Activated CD8-positive, alpha-beta T cell treated with anti-CD3 and anti-CD28 coated beads, Interleukin-2, amount 10 ng/mL, durations not matched to agents 7 days and 5 days (primary cell): ENCODE measurements at regions not wholly inside any gene's neighbourhood (a gene's known extent, or its start where the extent isn't known, plus 50 kb on each side); places are given as distances from the start of the nearest gene placed in this dataset.
A peak's percentile ranks its signal among the peaks of the same experiment; 100 is the strongest.

Experiments used
- ATAC-seq: fragments of 150-1000 bp; cut with Tn5 transposase; one replicate; pipeline ENCODE4 v1.10.0; 2021; ENCODE audit warnings: moderate library complexity
- CTCF ChIA-PET: fragments of 350-600 bp; sonication (Branson Sonifier 250); formaldehyde crosslinking; loops from one replicate; lab custom pipeline; 2021; ENCODE audit warnings: antibody characterized with exemption; lab: Charles Lee
- POLR2A ChIA-PET: fragments of 350-600 bp; sonication (Branson Sonifier 250); formaldehyde crosslinking; loops from one replicate; lab custom pipeline; 2021; ENCODE audit warnings: antibody characterized with exemption; lab: Charles Lee
- DNase-seq: peaks from one replicate; pipeline ENCODE4 v3.0.0-alpha.2; 2020
- H3K27ac Mint-ChIP-seq: one replicate; pipeline ENCODE4 v1.8.0; 2021; ENCODE audit warnings: mild to moderate bottlenecking, mixed read lengths
- H3K27me3 Mint-ChIP-seq: one replicate; pipeline ENCODE4 v1.8.0; 2021; ENCODE audit warnings: low read depth, mixed read lengths
- H3K36me3 Mint-ChIP-seq: one replicate; pipeline ENCODE4 v1.8.0; 2021; ENCODE audit warnings: low read depth, mixed read lengths
- H3K4me1 Mint-ChIP-seq: one replicate; pipeline ENCODE4 v1.8.0; 2021; ENCODE audit warnings: low read depth, mixed read lengths
- H3K4me3 Mint-ChIP-seq: one replicate; pipeline ENCODE4 v1.8.0; 2021; ENCODE audit warnings: mild to moderate bottlenecking, mixed read lengths
- H3K9me3 Mint-ChIP-seq: one replicate; pipeline ENCODE4 v1.8.0; 2022; ENCODE audit warnings: mixed read lengths; ENCODE audit not compliant: insufficient read depth

DNA sequence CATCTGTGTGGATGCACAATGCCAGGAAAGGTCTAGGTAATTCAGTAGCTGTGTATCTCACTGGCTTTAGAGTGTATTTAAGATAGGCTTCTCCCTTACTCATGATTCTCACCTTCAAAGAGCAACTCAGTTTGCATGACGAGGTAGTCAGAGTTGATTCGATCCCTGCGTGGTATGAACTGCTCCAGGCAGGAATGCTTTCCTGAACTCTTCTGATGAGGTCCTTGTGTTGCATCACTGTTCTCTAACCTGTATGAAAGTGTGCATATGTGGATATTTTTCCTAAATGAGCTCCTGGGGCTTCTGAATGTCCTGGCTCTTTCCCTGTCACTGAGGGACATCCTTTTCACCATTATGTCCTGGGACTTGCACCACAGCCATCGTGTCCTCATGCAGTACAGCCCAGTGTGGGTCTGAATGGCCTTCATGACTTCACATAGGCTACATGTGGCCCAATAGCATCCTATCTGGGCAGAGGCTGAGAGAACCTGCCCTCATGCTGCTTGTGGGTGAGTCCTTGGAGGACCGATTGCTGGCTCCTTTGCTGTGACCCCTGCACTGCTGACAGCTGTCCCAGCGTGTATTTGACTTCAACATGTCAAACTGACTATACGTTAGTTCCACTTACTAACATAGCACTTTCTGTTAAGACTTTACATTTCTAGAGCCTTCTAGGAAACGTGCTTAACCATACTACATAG, 65.3 kb upstream of the WDR1 start:
- no peak overlapping the region for H3K4me3 Mint-ChIP-seq
- DNase-seq = no peak
- ATAC-seq = no peak
- POLR2A ChIA-PET = interaction anchor here (1.0 to 2.1 kb wide), 3 partner anchors 23 to 275 kb away, joined by 3 to 9 read pairs (median 8); partner anchors contain the start of gene ZNF518B
- peak overlapping the region; percentile 93 for H3K27ac Mint-ChIP-seq
- peaks cover 5% of the 10 kb centered on the region for H3K9me3 Mint-ChIP-seq
- CTCF ChIA-PET = interaction anchor here (0.8 to 4.8 kb wide), 7 partner anchors 8 to 367 kb away, joined by 4 to 43 read pairs (median 8); no protein-coding TSS in a partner anchor
- no peaks in the 10 kb centered on the region for H3K27me3 Mint-ChIP-seq
- H3K36me3 Mint-ChIP-seq = peaks cover 33% of the 10 kb centered on the region
- H3K4me1 Mint-ChIP-seq = peaks cover 57% of the 10 kb centered on the region

DNA sequence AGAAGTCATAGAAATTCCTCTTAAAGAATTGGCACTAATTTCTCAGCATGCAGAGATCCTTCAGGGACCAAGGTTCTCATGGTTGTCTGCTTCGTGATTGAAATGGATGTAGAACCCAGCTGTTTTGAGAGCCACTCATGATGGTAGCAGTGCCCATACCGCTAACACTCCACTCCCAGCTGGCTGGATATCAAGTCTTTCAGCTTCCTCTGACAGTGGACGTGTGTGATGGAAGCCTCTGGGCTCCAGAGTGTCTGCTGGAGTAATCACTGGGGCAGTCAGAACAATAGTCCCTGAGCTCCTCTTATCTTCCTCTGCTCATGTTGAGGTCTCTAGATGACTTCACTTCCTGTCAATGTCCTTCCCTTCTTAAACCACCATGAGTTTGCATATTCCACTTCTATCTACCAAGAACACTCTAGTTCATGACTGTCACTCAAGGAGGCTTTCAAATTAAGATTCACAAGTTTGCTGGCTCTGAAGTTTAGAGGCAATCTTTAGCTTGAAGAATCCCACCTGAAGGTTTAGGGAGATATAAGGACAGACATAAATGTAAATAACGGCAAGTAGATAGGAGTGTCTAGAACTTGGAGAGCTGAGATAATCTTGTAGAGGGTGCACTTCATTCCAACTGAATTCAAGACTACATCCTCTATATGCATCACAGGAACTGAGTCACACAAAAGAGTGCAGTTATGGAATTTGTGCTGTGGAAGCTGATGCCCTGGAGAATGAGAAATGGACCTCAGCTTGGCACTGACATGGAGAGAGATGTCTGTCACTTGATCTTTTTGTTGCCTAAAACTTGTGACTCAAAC, 64.5 kb upstream of the WDR1 start:
- H3K4me1 Mint-ChIP-seq = peaks cover 51% of the 10 kb centered on the region
- POLR2A ChIA-PET = interaction anchor here (0.6 to 2.1 kb wide), 5 partner anchors 22 to 276 kb away, joined by 3 to 9 read pairs (median 3); partner anchors contain the start of gene ZNF518B
- peak overlapping the region; percentile 93 for H3K27ac Mint-ChIP-seq
- peaks cover 5% of the 10 kb centered on the region for H3K9me3 Mint-ChIP-seq
- H3K4me3 Mint-ChIP-seq = peak overlapping the region; percentile 6
- H3K27me3 Mint-ChIP-seq = no peaks in the 10 kb centered on the region
- ATAC-seq = peak; percentile 83
- peak; percentile 66 for DNase-seq
- H3K36me3 Mint-ChIP-seq = peaks cover 33% of the 10 kb centered on the region
- CTCF ChIA-PET = interaction anchor here (0.8 to 4.8 kb wide), 8 partner anchors 9 to 368 kb away, joined by 4 to 43 read pairs (median 7); no protein-coding TSS in a partner anchor

DNA sequence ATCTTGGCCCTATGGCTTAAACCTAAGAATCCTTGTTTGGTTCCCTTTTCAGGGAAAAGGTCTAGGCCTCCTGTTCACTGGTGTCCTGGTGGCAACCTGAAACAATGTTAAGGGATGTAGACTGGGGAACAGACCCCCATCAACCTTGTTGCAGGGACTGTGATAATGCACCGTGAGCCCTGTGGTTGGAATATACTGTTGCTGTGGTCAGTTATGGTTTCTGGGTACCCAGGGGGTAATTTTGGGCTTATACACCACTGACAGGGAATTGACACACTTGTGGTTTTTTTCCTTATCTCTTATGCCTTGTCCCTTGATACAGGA, 64.0 kb upstream of the WDR1 start:
- H3K36me3 Mint-ChIP-seq = peaks cover 33% of the 10 kb centered on the region
- peak overlapping the region; percentile 93 for H3K27ac Mint-ChIP-seq
- ChIA-PET CTCF (interaction anchor here (0.9 to 4.8 kb wide), 7 partner anchors 10 to 369 kb away, joined by 4 to 43 read pairs (median 8); no protein-coding TSS in a partner anchor), POLR2A (interaction anchor here (0.6 to 2.1 kb wide), 4 partner anchors 63 to 277 kb away, joined by 3 to 9 read pairs (median 6); partner anchors contain the start of gene ZNF518B)
- no peaks in the 10 kb centered on the region for H3K27me3 Mint-ChIP-seq
- ATAC-seq (peak; percentile 11), DNase-seq (no peak)
- H3K9me3 Mint-ChIP-seq = peaks cover 5% of the 10 kb centered on the region
- H3K4me3 Mint-ChIP-seq = no peak overlapping the region
- H3K4me1 Mint-ChIP-seq = peaks cover 51% of the 10 kb centered on the region

DNA sequence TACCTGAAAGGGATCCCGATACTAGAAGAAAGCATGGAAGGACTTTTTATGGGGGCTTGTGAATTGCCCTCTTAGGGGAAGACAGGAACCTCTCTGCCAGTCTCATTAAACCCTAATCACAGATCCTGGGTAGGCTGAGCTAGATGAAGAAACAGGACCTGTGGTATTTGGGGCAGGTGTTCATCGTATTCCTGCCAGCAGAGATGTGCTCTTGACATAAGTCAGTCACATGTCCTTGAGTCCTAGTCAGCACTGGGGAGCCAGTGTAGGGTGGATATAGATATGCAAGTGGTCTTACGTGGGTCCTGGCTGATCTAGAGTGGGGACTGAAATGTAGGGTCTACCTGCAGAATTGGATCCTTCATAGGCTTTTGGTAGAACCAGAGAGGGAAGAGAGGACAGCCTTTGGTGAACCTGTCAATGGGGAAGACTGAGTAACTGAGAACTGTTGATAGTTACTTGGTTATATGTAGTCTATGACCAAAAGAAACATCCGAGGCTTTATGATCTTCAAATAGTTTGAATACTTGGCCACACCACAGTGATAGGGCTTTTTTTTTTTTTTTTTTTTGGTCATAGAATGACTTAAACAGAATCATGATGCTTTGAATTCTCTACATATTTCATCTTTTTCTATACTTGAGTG, 63.5 kb upstream of the WDR1 start:
- peak overlapping the region; percentile 18 for H3K27ac Mint-ChIP-seq
- ATAC-seq (no peak), DNase-seq (no peak)
- H3K36me3 Mint-ChIP-seq = peaks cover 33% of the 10 kb centered on the region
- peaks cover 5% of the 10 kb centered on the region for H3K9me3 Mint-ChIP-seq
- peaks cover 51% of the 10 kb centered on the region for H3K4me1 Mint-ChIP-seq
- ChIA-PET CTCF (interaction anchor here (1.2 to 3.1 kb wide), 4 partner anchors 9 to 369 kb away, joined by 4 to 30 read pairs (median 5); no protein-coding TSS in a partner anchor), POLR2A (interaction anchor here (1.7 kb wide), 1 partner anchor 63 kb away, joined by 9 read pairs; no protein-coding TSS in a partner anchor)
- no peaks in the 10 kb centered on the region for H3K27me3 Mint-ChIP-seq
- no peak overlapping the region for H3K4me3 Mint-ChIP-seq

DNA sequence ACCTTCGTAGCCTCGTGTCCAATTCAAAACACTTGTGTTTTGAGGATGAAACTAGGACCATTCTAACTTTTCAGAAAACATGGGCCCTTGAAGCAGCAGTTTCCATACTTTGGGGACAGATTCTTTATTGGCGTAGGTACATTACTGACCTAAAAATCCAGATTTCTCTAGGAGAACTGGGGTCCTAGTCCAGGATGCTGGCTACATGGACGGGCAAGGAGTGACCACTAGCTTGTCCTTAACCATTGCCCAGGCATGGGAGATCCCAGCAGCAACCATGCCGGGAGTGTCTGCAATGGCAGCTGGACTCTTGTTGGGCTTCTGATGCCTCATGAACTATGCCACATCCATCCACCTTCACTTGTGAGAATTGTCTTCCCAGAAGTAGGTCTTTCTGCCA, 62.2 kb upstream of the WDR1 start:
- H3K36me3 Mint-ChIP-seq = peaks cover 33% of the 10 kb centered on the region
- H3K4me1 Mint-ChIP-seq = peaks cover 38% of the 10 kb centered on the region
- ATAC-seq (no peak), DNase-seq (no peak)
- peaks cover 5% of the 10 kb centered on the region for H3K9me3 Mint-ChIP-seq
- H3K4me3 Mint-ChIP-seq = no peak overlapping the region
- CTCF ChIA-PET = interaction anchor here (1.2 kb wide), 1 partner anchor 14 kb away, joined by 4 read pairs; no protein-coding TSS in a partner anchor
- POLR2A ChIA-PET = no interaction called here
- no peaks in the 10 kb centered on the region for H3K27me3 Mint-ChIP-seq
- no peak overlapping the region for H3K27ac Mint-ChIP-seq

DNA sequence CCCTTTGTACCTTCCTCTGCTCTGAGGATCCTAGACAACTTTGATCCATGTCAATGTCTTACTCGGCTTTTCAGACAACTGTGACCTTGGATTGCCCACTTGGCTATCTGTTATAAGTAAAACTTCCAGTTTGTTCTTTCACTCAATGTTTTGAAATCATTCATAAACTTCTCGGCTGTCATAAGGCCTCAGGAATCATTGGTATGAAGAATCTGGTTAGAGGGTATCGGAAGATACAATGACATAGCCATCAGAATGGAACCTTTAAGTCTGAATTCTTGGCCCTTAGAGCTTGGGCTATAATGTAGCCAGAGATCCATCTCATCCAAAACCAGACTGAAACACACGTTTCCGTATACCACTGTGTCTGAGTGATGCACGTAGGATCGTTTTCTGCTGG, 59.0 kb upstream of the WDR1 start:
- no peaks in the 10 kb centered on the region for H3K9me3 Mint-ChIP-seq
- DNase-seq = no peak
- H3K27me3 Mint-ChIP-seq = peaks cover 8% of the 10 kb centered on the region
- H3K4me3 Mint-ChIP-seq = no peak overlapping the region
- POLR2A ChIA-PET = no interaction called here
- CTCF ChIA-PET = interaction anchor here (3.2 to 4.1 kb wide), 2 partner anchors 10 to 17 kb away, joined by 17 to 18 read pairs; no protein-coding TSS in a partner anchor
- ATAC-seq = no peak
- peaks cover 6% of the 10 kb centered on the region for H3K4me1 Mint-ChIP-seq
- no peak overlapping the region for H3K27ac Mint-ChIP-seq
- H3K36me3 Mint-ChIP-seq = peaks cover 9% of the 10 kb centered on the region

DNA sequence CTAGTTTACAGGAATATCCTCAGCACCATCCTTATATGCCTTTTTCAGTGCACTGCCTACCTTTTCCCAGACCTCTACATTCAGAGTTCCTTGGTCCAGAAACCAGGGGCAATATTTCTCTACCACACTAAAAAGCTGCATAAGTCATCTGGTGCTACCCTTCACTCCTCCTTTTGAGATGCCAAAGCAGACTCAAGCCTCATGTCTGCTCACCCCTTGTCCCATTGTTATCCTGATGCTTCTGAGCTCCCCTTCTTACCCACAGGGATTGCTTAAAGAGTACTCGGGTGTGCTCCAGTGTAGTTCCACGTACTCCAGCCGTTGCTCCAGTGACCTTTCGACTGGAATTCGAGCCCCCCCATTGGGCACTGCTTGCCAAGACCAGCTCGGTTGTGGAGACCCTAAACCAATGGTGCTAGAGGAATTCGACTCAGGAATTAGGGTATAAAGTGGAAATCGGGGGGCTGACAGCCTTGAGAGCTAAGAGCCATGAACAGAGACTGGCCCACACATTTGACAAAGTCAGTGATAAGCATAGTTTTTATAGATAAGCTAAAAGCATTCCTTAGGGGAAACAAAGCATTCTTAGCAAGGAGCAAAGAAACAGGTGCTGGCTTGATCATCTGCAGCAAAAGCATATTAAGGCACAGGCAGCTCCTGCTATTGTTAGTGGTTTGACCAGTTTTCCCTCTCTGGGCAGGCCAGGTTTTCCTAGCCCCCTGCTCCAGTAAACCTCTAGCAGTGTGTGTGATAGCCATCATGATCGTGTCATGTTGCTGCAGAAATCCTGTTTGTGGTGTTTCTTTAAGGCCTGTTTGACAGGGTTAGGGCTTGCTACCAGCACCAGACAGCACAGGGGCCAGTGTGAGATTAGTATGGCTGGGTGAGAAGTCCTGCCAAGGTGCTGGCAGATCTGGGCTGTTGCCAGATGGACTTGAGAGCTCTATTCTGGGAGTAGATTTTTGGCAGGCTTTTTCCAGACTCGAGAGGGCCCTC, 57.5 kb upstream of the WDR1 start:
- Mint-ChIP-seq H3K9me3 (no peaks in the 10 kb centered on the region), H3K36me3 (no peaks in the 10 kb centered on the region), H3K27me3 (peaks cover 12% of the 10 kb centered on the region), H3K27ac (no peak overlapping the region), H3K4me1 (no peaks in the 10 kb centered on the region), H3K4me3 (no peak overlapping the region)
- no peak for ATAC-seq
- ChIA-PET CTCF (interaction anchor here (1.0 to 4.1 kb wide), 5 partner anchors 9 to 18 kb away, joined by 4 to 18 read pairs (median 9); no protein-coding TSS in a partner anchor), POLR2A (interaction anchor here (1.7 kb wide), 1 partner anchor 57 kb away, joined by 5 read pairs; the partner anchor contains the start of gene WDR1)
- DNase-seq = no peak

DNA sequence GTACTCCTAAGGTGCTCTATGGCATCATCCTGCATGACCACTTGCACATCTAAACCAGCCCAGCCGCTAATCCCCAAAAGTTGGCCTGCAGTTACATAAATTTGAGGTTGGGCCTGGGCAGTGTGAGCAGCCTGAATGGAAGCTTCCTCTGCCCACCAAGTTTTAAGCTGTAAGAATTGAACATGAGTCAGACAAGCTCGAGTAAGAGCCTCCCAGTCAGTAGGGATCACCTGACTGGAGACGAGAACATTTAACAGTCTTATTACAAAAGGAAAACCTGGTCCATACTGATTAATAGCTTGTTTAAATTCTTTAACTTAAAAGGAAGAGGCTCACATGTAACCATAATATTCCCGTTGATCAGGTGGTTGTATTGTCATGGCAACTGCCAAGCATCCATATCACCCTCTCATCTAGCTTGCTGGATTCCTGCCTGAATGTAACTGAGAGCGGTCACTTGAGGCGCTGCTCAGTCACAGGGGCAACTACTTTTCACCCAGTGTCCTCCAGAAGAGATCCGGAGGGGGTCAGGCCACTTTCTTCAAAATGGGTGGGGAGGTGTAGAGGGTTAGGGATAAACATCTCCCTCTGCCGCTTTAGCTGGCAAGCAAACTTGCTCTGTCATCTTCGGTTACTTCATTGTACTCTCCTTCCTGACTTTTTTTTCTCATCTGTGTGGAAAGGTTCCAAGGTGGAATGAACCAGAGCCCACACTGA, 56.6 kb upstream of the WDR1 start:
- no peak overlapping the region for H3K27ac Mint-ChIP-seq
- no peak overlapping the region for H3K4me3 Mint-ChIP-seq
- DNase-seq = no peak
- ChIA-PET POLR2A (interaction anchor here (1.7 kb wide), 1 partner anchor 56 kb away, joined by 5 read pairs; the partner anchor contains the start of gene WDR1), CTCF (interaction anchor here (1.0 to 3.2 kb wide), 5 partner anchors 10 to 19 kb away, joined by 3 to 17 read pairs (median 4); no protein-coding TSS in a partner anchor)
- peaks cover 12% of the 10 kb centered on the region for H3K27me3 Mint-ChIP-seq
- no peaks in the 10 kb centered on the region for H3K9me3 Mint-ChIP-seq
- ATAC-seq = no peak
- no peaks in the 10 kb centered on the region for H3K4me1 Mint-ChIP-seq
- H3K36me3 Mint-ChIP-seq = no peaks in the 10 kb centered on the region

DNA sequence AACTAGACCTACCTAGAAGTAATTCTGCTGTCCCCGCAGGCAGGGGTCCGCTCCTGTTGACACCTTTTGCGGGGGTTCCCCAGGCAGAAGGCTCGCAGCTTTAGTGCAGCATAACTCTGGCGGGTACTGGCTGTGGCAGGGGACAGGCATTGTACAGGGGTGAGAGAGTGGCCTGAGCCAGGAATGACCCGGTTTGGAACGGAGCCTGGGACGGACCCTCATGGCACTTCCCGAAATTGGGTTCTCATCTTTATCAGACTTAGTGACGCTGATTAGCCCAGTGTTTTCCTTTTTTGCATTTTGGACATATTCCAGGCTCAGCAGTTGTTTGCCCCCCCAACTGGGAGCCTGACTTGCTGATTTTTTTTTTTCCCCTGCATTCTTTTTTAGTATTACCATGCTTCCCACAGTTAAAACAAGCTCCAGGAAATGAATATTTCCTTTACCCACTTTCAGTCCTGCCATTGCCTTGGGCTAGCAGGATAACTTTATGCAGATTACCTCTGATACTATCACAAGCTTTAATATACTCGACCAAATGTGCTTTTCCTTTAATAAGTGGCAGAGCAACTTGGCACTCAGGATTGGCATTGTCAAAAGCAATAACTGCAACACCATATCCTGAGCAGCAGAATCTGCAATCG, 55.8 kb upstream of the WDR1 start:
- Mint-ChIP-seq H3K4me1 (no peaks in the 10 kb centered on the region), H3K4me3 (no peak overlapping the region), H3K27me3 (peaks cover 12% of the 10 kb centered on the region), H3K27ac (no peak overlapping the region), H3K36me3 (no peaks in the 10 kb centered on the region), H3K9me3 (no peaks in the 10 kb centered on the region)
- no peak for ATAC-seq
- CTCF ChIA-PET = interaction anchor here (1.0 to 3.2 kb wide), 5 partner anchors 10 to 366 kb away, joined by 3 to 17 read pairs (median 3); no protein-coding TSS in a partner anchor
- POLR2A ChIA-PET = no interaction called here
- DNase-seq = no peak
